Amniotic epithelial cell (primary cell): ENCODE measurements at regions not wholly inside any gene's neighbourhood (a gene's known extent, or its start where the extent isn't known, plus 50 kb on each side); places are given as distances from the start of the nearest gene placed in this dataset.
"Not testable (repeated sequence)": the region's sequence is repeated elsewhere in the genome, so short reads cannot be mapped to it uniquely, and the experiment has no call there.

Source experiments
- DNase-seq: peaks from one replicate; pipeline ENCODE4 v3.0.0-alpha.2; 2010; ENCODE audit warnings: low read depth

GRCh38 chr3:187473778-187474406 is 105.7 kb downstream of the RTP4 start:
- DNase-seq, result no peak

GRCh38 chr3:187466306-187466705 is 98.1 kb downstream of the RTP4 start:
- DNase-seq, result not testable (repeated sequence)

GRCh38 chr3:187465503-187465902 is 97.3 kb downstream of the RTP4 start:
- DNase-seq, result no peak

GRCh38 chr3:187464682-187465081 is 96.5 kb downstream of the RTP4 start:
- DNase-seq, result no peak

- no peak for DNase-seq
Observed at GRCh38 chr3:187458921-187459320, 90.7 kb downstream of the RTP4 start.

GRCh38 chr3:187458383-187458782 is 90.2 kb downstream of the RTP4 start:
- no peak for DNase-seq

GRCh38 chr3:187456250-187456649 is 88.1 kb downstream of the RTP4 start:
- DNase-seq, result no peak

- DNase-seq, result no peak
Observed at GRCh38 chr3:187454085-187454815, 86.1 kb downstream of the RTP4 start.

- no peak for DNase-seq
Observed at GRCh38 chr3:187450431-187451190, 82.4 kb downstream of the RTP4 start.

GRCh38 chr3:187448674-187449073 is 80.5 kb downstream of the RTP4 start:
- no peak for DNase-seq

GRCh38 chr3:187447737-187448136 is 79.6 kb downstream of the RTP4 start:
- no peak for DNase-seq

GRCh38 chr3:187445356-187445755 is 77.2 kb downstream of the RTP4 start:
- no peak for DNase-seq

- no peak for DNase-seq
Observed at GRCh38 chr3:187434524-187434923, 66.3 kb downstream of the RTP4 start.

GRCh38 chr3:187430576-187430975 is 62.4 kb downstream of the RTP4 start:
- no peak for DNase-seq
